ENCODE measurements at regions not wholly inside any gene's neighbourhood (a gene's known extent, or its start where the extent isn't known, plus 50 kb on each side); places are given as distances from the start of the nearest gene placed in this dataset.
A peak's percentile ranks its signal among the peaks of the same experiment; 100 is the strongest.

DNA sequence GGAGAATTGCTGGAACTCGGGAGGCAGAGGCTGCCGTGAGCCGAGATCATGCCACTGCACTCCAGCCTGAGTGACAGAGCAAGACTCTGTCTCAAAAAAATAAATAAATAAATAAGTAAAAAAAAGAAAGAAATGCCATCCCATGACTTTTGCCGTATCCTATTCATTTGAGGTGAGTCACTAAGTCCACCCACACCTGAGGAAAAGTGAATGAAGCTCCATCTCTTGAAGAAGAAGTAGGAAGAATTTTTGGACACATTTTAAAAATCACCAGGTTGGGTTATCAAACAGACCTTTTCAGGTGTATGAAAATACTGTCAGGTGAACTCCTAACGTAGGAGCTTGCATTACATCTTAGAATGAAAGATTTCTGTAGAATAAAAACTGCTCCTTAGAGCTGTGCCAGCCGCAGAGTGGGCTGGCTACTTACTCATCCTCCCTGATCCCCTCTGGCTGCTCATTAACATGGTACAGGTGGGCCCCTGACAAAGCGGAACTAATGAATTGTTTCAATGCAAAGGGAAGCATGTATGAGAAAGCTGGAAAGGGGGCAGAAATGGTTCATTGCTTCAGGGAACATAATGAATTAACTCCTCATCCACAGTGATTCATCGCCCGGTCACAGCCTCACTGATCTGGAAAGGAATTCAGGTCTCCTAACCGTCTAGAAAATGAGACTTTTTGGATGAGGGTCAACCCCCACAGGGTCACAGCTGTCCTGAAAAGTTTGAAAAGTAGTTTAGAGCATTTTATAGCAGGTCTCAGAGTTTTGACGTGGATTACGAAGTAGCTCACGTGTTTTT is 191.4 kb downstream of the SPP2 start:
- peak; percentile 24 for DNase-seq

DNA sequence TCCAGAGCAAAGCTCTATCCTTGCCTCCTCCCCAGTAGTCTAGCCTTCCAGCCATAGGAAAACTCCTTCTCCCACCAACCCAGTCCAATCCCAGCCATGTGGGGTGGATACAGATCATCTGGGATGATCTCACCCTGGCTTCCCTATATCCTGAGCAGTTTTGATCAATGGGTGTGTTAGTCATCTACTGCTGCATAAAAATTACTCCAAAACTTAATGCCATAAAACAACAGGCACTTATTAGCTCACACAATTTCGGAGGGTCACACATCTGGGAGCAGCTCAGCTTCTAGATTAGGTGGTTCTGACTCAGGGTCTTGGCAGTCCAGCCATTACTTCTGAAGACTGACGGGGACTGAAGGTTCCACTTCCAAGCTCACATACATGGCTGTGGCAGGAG is 190.4 kb downstream of the SPP2 start:
- DNase-seq, result no peak

DNA sequence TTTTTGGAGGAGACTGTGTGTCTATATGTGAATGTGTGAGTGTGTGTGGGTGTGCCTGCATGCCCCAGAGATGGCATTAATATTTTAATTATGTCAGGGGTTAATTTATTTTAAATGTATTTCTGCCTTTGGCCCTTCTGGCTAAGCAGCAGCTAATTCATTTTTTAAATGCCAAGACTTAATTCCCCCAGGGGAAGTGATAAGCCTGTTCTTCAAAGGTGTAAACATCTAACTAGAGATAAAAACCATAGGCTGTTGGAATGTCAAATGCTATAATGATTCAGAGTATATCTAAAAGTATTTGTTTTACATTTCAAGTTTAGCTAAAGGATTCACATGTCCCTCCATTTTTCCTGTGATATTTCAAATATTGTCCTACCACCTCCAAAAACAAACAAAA is 184.7 kb downstream of the SPP2 start:
- no peak for DNase-seq

DNA sequence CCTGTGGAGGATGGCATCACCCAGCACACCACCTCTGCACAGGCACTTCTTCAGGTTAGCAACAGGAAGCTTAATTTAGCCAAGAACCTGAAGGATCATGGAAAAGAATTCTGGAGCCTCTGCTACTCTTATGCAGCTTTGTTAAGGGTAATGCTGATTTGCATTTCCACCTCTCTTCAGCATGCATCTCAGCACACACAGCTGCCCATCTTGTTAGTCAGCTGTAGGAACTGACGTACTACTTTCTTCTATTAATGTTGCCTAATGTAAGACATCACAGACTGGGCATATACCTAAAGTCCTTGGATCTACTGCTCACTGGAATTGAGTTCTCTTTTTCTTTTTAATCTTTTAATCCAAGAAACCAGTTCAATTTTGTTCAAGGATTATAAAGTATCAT is 181.0 kb downstream of the SPP2 start:
- DNase-seq, result no peak

DNA sequence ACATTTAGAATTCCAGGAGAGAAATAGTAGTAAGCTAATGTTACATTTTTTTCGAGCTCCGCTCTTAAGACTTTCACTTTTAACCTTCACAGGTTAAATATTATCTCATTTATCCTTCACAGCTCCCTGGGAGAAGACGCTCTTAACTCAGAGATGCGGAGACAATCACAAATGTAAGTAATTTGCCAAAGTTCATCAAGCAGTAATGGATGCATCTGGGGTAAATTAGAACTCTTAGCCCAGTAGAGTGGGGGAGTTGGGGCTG is 168.5 kb downstream of the SPP2 start:
- no peak for DNase-seq

DNA sequence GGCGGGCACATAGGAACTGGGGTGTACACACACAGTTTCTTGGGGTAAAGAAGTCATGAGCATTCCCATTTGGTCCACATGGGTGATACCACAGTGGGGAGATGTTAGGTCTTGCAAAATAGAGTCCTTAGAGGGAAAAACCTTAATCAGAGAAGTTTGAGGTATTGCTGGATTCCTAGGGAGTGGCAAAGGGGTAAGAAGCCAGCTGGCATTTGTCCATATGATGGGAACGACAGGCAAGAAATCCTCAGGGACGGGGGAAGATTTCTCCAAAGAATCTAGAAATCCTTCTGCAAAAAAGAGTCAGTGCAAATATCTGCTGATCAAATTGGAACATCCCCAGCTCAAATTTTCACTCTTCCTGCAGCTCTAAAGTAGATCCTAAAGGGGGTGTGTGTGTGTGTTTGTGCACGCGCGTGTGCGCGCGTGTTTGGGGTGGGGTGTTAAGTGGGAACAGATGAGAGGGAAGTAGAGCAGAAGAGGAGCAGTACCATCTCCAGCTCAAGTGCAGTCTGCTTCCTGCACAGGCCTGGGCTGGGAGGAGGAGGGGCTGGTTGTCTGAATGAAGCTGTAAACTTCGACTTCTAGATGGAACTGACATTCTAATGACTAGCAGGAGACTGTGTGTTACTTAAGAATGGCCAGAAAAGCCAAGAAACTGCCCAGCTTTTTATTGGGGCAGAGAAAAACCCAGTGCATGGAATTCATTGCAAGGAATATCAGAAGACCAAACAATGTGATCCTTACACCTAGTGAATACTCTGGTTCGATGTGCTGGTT is 168.0 kb downstream of the SPP2 start:
- DNase-seq, result no peak

DNA sequence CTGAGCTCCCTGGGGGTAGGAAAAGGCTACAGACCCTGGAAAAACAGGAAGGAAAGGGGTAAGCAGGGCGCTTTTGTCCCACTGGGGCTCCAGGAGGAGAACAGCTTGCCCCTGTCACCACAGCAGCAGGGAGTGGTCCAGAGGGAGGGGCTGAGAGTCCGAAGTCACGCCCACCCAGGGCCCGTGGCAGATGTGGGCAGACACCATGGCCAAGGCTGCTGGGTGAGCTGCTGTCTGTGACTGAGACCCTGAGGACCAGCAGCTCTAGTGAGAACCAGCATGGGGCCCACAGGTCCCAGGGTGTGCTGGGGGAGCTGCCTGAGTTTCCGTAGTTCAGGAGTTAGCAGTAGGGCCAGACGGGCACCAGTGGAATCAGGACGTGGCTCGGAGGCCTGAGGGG is 162.0 kb downstream of the SPP2 start:
- DNase-seq, result no peak

DNA sequence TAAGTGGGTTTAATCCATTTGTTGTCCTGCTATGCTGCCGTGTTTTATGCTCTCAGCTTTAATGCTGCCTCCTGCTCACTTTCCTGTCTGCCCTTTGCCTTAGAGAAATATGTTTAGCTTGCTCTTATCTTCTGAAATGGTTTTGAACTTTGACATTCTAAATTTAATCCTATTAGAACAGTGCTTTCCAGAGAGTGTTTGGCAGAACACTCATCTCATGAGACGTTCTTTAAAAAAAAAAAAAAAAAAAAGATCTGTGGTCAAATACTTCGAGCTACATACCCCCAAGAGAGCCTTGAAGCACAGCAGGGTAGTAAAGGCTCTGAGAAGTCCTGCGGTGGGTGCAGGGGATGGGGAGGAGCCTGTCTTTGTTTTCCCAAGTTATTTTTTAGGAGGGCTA is 161.3 kb downstream of the SPP2 start:
- no peak for DNase-seq

DNA sequence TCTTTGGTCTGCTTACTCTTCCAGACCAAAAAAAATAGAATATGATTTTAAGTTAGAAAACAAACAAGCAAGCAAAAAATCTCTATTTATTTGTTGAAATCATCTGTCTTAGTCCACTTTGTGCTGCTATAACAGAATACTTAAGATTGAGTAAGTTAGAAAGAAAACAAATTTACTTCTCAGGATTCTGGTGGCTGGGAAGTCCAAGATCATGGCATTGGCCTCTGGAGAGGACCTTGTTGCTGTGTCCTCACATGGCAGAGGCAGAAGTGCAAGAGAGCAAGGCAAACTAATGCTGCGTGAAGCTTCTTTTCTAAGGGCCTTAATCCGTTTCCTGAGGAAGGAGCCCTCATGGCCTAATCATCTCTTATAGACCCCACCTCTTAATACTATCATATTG is 156.2 kb downstream of the SPP2 start:
- no peak for DNase-seq

DNA sequence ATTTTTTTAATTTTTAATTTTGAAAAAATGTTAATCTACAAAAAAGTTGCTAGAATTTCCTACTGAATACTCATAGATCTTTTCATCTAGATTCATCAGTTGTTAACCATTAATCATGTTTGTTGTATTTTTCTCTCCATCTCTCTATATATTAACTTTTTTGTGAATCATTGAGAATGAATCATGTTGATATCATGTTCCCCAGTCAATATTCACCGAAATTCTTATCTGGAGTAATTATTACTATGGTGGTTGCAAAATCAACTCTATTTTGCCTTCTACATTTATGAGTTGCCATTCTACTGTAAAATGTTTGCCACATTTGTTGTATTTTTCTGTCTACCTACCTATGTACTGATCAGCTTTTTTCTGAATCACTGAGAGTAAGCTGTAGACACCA is 154.0 kb downstream of the SPP2 start:
- peak; percentile 2 for DNase-seq

DNA sequence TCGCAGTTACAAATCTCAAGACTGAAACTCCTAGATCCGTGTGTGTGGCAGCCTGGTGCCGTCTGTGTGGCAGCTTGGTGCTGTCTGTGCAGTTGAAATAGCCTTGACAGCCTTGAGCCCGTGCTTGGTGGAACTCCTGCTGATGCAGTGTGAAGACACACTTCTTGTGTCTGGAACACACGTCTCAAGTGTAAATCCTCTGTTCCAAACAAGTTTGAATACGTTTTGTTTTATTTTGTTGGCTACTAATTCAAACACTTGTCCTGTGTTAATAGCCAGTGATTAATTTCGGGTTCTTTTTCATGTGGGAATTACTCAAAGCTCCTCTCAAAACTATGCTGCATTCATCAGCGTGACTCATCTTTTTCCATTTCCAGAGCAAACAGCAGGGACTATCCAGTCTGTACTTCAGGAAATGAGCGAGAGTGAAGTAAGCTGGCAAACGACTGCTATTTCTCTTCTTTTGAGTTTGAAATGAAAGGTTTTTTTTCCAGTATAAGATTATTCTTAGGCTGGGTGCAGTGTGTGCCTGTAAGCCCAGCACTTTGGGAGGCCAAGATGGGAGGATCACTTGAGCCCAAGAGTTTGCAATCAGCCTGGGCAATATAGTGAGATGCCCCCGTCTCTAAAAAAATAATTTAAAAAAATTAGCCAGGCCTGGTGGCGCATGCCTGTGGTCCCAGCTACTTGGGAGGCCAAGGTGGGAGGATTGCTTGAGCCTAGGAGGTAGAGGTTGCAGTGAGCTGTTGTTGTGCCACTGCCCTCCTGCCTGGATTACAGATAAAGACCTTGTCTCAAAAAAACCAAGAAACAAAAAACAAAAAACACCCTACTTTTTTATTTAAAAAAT is 152.9 kb downstream of the SPP2 start:
- peak; percentile 88 for DNase-seq

DNA sequence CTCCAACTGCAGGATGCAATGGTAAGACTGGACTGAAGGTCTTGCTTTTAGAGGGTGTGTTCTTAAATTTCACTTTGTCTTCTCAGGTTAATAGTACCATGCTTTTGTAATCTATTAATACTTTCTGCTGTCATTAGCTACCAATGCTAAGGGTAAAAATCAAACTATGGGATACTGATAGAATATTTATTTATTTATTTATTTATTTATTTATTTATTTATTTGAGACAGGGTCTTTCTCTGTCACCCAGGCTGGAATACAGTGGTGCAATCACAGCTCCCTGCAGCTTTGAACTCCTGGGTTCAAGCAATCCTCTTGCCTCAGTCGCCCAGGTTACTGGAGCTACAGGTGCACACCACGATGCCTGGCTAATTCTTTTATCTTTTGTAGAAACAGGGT is 152.1 kb downstream of the SPP2 start:
- no peak for DNase-seq

DNA sequence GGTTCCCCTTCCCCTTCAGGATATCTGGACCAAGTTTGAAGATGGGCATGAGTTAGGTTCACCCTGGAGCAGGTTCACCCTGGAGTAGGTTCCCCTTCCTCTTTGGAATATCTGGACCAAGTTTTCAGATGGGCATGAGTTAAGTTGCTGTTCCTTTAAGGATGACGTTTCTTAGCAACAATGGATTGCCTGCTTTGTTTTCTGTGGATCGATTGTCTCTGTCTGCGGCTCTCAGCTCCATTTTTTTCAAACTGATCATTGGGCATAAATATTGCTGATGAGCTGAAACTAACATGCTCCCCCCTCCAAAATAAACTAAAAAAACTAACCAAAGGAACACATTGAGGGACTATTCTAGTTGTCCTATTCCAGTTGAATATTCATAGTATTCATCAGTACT is 149.5 kb downstream of the SPP2 start:
- no peak for DNase-seq

DNA sequence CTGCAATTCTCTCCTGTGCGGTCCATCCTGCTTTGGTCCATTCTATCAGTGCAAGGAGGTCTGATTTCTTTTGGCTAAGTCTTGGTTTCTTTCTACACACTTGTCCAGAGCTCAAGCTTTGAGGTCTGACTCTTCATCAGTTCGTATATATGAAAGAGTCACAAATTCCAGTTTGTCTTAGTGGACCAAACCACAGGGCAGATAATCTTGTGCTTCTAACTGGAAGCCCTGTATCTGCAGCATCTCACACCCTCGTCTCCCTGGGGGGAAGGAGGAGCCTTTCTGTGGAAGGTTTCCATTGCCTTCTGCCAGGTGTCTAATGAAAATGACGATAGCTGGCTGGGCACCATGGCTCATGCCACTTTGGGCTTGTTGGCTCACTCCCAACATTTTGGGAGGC is 148.5 kb downstream of the SPP2 start:
- DNase-seq, result no peak

DNA sequence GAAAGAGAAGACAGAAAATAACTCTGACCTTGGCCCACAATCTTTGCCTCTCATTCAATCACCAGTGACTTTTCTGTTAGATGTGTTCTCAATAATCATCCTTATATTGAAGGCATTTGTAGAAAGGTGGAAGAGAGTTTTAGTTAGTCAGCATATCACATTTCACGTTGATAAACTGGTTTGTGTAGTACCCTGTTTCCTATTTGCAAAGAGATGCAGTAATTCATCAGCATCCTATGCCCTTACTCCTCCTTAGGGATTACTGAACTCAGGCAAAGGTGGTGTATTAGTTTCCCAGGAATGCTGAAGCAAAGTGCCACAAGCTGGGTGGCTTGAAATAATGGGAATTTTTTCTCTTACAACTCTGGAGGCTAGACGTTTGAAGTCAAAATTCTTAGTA is 145.0 kb downstream of the SPP2 start:
- DNase-seq, result peak; percentile 65

DNA sequence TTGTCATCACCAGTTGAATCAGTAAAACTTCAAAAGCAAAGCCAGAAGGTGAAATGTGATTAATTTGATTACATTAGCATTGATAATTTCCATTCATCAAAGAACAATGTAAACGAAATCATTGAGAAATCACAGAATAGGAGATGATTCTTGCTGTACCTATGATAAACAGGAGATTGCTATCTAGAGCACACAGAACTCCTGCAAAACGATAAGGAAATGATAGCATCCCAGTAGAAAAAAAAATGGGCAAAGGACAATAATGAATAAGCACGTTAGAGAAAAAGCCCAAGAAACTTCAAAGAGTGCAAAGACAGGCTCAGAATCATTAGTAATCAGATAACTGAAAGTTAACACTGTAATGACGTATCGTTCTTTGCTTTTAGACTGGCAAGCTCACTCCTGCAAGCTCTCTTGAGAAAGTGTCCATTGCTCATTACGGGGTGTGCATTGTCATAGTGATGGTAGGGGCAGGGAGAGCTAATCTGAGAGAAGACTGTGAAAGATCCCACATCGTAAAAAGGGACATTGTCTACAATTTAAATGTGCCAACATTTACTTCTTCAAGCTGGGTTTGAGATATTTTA is 143.6 kb downstream of the SPP2 start:
- no peak for DNase-seq

DNA sequence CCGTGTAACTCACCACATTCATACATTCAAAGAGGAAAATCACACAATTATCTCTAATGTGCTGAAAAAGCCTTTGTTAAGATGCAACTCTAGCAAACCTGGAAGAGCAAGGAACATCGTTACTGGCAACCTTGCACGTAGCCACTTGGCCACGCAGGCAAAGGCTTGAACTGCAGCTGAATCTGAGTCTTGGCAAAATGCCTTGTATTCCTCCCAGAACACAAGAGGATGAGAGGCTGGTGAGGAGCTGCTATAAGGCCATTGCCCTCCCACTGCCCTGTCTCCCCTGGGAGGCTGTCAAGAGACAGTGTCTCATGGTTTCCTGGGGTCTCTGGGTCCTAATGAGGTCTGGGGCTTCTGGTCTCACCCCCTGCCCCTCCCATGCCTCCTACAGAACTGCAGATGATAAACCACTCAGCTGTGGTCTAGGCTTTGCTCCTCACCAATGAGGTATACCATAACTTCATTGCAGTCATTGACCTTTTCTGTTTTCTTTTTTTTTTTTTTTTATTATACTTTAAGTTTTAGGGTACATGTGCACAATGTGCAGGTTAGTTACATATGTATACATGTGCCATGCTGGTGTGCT is 141.4 kb downstream of the SPP2 start:
- DNase-seq, result peak; percentile 57

DNA sequence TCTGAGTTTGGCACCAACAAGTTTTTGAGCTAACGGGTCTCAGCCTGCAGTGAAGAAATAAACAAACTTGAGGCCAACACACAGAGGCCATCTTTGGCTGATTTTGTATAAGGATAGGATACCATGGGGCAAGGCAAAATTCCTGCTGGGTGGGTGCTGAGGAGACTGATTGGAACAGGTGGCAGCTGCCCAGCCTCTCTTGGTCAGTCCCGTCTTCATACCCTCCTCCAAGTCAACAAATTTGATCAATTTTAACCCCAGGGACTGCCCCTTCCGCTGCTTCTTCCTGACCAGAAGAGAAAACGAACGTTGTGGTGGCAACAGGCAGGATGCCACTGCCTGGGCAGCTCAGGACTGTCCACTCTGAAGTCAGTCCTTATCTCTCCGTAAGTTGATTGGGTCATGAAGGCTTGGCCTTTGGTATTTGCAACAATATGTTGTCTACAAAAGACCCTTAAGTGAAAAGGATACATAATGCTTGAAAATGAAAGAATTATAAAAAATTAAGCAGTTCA is 139.3 kb downstream of the SPP2 start:
- DNase-seq, result no peak

DNA sequence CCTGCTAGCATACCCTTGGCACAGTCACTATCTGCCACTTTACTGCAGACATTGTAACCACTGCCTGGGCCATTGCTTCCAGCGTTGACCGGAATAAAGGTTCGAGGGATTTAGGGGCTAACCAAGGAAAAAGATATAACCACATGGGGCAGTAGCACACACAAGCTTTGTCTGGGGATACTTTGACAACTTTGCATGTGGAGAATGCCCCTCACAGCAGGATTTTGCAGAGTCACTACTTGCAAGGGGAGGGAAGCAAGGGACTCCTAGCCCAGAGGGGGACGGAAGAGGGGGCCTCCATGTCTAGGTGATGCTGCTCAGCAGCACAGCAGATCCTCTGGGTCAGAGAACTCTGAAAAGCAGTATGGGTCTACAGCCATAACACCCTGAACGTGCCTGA is 138.7 kb downstream of the SPP2 start:
- DNase-seq, result no peak

DNA sequence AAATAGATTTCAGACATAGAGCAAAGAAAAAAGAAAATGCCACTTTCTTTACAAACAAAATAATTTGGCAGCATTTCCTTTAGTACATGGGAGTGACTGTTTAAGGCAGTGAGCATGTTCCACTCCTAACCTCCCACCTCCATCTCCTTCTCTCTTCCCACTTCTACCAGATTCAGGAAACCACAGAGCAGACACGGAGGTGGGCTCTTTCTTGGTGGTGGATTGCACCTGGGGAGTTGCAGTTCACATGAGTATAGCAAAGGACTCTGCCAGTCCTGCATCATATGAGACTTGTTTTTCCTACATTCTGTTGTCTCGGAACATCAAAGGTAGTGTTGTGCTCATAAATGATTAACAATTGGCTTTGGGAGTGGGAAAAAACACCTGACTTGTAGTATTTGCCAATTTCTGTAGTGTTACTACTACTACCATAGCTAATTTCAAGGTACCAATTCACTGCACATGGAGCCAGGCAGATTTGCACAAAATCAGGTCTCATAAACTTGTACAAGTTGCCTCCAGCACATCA is 137.2 kb downstream of the SPP2 start:
- DNase-seq, result no peak

DNA sequence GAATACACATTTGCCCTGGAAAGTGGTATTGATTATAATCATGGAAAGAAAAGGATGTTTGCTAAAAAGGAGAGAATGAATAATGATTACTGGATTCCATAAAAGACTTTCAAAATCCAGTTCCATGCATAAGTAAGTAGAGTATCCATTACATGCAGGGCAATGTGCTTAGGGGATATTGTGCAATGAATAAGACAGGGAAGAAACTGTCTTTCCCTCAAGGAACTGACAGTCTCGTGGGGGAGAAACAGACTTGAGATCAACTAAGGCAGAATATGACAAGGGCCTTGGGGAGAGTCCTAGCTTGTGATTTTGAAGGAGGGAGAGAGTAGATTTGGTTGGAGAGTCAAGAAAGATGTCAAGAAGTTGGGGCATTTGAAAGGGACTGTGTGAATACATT is 130.6 kb downstream of the SPP2 start:
- DNase-seq, result no peak

DNA sequence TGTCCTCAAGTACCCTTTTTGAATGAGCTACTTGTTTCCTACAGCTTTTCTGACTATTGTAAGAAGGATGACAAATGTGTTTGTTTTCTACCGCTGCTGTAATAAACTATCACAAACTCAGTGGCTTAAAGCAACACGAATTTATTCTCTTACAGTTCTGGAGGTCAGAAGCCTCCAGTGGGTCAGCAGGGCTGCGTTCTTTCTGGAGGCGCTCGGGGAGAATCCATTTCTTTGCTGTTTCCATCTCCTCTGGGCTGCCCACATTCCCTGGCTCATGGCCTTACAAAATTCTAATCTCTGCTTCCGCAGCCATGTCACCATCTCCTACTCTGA is 128.5 kb downstream of the SPP2 start:
- no peak for DNase-seq

All from DMS53 (cell line).